Fibroblast of skin of scalp (primary cell): ENCODE measurements at regions not wholly inside any gene's neighbourhood (a gene's known extent, or its start where the extent isn't known, plus 50 kb on each side); places are given as distances from the start of the nearest gene placed in this dataset.
A peak's percentile ranks its signal among the peaks of the same experiment; 100 is the strongest.

Source experiments
- DNase-seq: peaks from one replicate; pipeline ENCODE4 v3.0.0-alpha.2; 2013

DNA sequence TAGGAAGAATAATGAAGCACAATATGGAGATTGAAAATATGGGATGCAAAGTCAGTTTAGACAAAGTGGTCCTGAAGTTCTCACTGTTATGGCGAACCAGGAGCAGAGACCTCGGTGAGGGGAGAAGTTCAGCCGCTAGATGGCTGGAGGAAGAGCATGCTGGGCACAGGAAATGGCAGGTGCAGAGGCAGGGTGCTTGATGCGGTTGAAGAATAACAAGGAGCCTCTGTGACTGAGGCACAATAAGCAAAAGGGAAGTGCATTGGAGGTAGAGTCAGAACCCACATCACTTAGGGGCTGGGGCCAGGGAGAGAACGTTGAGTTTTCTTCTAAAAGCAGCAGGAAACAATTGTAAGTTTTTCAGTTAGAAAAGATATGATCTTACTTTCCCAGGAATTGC is 1725.2 kb downstream of the EFNB2 start:
- DNase-seq = no peak

DNA sequence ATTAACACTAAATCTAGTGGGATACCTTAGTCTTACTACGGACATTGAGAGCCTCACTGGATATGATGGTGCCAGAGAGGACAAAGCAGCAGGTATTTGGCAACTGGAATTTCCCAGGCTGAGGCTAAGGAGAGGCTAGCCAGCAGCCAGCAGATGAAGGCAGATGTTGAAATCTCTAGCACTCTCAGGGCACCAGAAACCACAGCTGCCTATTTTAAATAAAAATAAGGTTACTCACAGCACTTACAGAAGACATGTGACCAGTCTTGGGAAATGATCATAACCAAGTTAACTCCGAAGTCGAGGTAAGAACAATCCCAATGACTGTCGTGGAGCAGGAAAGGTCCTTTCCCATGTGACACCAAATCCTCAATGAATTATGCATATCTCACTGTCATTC is 1726.0 kb downstream of the EFNB2 start:
- peak; percentile 1 for DNase-seq

DNA sequence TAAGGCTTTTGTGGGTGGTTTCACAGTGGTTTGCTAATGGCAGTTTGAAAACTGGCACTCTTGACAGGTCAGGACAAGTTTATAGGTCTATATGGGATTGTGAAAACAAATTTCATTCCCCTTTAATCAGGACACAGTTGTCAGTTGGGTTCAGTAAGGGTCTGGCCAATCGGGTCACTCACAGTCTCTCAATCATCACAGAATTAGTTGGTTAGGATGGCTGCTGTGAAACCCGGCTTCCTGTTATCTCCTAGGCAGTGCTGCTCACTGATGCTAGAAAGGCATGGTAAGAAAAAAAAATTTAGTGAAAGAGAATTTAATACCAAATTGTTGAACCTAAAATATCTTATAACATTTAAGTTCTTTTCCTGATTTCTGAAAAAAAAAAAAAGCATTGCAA is 1730.1 kb downstream of the EFNB2 start:
- DNase-seq = no peak

DNA sequence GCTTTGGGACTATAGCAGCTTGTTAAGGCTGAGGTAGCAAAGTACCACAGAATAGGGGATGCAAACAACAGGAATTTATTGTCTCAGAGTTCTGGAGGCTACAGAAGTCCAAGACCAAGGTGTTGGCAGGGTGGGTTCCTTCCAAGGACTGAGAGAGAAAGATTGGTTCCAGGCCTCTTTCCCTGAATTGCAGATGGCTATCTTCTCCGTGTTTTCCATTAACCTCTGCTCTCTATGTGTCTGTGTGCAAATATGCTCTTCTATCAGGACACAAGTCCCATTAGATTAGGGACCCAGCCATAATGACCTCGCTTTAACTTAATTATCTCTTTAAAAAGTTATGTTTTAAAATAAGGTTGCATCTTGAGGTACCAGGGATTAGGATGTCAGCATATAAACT is 1732.9 kb upstream of the SLC10A2 start:
- no peak for DNase-seq

DNA sequence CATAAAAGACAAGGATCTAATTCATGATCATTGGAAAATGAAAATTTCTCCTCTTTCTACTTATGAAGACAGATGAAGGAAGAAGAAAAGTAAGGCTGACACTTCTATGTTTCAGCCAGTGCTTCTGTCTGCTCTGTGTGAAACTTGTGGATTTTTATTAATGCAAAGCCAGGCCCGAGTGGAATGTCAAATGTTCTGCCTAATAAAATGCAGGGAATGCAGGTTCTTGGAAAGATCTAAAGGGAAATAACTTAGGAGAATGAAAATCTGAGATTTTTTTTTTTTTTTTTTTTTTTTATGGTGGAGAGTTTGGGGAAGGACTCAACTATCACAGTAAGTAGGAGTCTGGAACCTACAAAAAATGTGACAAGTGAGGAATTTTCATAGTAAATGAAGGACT is 1732.3 kb upstream of the SLC10A2 start:
- DNase-seq = no peak

DNA sequence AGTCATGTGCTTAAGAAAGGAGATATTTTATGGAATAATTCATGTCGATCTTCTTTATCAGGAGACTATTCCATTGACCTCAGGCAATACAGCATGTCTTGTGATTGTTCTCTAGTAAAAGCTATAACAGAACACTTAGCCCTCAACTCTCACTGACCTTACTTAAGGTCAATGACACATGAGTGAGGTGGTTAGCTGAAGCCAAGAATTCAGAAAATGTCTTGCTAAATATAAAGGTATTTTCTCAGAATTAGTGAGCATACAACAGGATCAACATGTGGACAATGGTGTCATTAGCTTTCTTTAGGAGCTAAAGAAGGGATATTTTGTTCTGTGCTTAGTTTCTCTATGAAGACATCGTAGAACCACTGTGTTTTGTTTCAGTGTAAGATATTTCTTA is 1730.4 kb upstream of the SLC10A2 start:
- no peak for DNase-seq

DNA sequence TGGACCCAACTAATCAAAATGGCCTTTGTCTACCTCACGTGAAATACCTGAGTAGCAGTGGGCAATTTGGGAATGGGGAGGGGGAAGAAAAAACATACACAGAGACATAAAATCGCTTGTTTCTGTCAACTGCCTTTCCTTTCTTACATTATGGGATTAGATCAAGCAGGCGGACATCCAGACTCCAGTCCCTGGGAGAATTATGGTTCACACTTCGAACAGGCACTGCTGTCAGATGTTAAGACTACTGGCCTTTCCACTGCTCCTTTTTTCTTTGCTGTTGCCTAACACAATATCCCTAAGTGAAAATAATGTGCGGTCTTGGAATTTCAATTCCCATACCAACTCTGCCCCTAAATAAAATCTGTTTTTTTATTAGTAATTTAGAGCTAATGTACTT is 1719.7 kb upstream of the SLC10A2 start:
- no peak for DNase-seq

DNA sequence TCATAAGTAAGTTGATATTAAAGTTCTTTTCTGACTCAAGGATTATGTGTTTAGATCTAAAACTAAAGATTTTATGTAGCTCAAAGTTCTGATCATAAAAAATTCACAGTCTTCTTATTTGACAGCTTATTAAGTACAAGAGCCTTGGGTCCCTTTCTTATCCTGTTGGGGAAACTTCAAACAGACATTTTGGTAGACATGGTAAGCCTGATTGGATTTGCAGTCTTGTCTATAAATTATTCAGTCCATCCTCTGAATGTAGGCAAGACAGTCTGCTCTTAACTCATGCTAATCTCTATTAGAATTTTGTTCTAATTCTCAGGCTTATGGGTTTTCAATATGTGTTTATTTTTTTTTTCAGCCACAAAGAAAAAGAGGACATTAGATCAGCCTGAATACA is 1718.7 kb upstream of the SLC10A2 start:
- no peak for DNase-seq

DNA sequence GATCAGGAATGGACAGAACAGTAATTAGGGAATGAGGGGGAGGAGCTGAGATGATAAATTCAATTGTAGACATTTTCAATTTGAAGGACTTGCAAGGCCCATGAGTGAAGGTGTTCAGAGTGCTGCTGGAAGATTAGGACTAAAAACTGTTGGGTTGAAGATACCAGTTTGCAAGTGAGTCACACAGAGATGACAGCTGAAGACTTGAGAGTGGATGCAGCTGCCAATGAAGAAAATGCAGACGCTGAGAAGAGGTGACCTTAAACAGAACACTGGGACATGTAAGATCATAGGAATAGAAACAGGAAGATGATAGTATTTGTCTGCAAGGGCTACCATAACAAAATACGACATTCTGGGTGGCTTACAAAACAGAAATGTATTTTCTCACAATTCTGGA is 1716.5 kb upstream of the SLC10A2 start:
- DNase-seq = no peak

DNA sequence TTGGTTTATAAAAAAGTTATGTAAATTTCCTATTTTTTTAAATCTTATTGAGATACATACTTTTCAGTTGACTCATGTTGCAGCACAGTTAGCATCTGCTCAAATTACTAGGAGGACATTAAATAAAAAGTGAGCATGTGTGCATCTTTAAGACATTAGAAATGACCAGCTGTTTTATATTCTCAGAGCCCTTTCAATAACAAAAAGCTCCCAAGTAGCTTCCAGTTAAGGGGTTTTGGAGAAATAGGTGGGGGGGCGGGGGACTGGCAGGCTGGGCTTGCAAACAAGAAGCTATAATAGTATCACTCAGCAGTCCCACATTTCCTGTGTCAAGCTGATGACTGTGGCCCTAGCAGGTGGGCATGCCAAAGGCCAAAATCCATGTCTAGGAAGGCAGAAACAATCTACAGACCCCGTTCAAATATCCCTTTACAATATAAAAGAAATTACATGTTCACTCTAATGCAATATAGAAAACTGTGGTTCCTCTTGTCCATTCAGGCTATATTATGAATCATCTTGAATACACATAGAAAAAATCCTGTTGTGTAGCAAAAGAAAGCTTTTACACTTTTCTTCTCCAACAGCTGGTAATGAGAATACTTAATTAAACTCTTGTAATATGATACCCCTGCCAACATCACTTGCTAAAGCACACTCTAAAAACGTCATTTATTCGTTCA is 1713.2 kb upstream of the SLC10A2 start:
- DNase-seq = peak; percentile 69

DNA sequence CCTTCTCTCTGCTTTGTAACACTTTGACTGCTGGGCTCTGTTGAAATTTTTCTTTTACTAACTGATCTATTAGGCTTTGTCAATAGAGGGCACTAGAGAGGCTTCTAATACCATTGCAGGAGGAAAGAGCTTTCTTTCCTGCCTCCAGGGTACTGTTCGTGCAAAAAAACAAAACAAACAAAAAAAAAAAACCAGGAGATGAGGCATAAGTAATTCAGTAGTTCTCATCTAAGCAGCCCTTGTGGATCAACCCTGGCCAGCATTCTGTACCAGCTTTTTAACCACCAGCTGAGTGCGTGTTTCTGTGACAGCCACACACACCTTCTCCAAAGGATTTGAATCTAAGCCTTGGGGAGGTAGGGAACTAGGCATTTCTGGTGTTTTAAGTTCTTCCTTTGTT is 1707.6 kb upstream of the SLC10A2 start:
- peak; percentile 72 for DNase-seq

DNA sequence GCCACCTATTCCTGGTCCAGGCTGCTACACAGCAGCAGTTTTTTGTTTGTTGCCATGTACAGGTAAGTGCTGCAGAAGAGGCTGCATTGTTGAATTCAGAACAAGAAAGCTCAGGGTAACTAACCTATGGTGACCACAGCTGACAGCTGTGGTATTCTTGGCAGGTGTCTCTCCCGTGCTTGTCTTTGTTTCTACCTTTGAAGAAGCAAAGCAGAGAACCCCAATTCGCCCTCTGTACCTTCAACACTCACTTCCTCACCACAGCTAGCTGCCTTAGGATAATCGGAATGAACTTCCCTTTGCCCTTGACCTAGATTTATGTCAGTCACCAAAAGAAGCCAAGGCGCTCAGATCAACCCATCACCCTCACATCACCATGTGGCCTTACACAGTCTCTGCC is 1703.3 kb upstream of the SLC10A2 start:
- no peak for DNase-seq

DNA sequence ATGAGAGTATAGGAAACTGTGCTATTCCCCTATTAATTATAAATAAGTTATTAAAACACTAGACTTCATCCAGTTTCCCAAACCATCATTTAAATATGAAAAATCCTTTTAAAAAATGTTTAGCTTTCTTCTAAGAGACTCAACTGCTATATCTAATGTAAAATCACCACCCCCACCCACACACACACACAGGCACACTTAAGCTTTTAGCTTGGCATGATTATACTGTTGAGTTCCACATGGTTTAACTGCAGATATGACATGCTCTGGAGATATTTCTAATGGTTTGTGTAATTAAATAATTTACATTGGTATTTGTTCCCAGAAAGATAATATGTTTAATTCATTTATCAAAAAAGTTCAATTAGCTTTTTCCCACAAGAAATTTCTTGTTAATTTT is 1700.1 kb upstream of the SLC10A2 start:
- DNase-seq = no peak

DNA sequence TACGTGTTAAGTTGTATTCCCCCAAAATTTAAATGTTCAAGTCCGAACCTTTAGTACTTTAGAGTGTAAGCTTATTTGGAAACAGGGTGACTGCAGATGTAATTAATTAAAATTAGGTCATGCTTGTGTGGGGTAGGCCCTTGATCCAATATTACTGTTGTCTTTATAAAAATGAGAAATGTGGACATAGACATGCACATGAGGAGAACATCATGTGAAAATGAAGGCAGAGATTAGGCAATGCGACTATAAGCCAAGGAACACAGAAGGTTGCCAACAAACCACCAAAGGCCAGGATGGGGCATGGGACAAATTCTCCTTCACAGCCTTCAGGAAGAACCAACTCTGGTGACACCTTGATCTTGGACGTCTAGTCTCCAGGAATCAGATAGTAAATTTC is 1698.4 kb upstream of the SLC10A2 start:
- DNase-seq = no peak

DNA sequence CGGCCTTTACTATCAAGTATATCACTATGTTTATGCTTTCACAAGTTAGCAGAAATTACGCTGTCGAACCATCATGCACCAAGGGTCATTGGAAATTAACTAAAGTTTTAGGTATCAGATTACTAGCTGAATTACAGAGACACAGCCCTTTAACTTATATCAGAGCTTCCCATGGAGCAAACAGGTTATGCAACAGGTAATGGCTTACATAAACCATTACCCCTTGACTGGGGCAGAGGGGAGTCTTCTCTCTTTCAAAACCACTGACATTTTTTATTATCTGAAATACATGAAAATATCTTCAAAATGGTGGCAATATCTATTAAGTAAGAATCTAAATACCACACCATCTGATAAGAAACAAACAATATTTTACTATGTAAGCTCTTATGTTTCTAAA is 1692.9 kb upstream of the SLC10A2 start:
- DNase-seq = no peak

DNA sequence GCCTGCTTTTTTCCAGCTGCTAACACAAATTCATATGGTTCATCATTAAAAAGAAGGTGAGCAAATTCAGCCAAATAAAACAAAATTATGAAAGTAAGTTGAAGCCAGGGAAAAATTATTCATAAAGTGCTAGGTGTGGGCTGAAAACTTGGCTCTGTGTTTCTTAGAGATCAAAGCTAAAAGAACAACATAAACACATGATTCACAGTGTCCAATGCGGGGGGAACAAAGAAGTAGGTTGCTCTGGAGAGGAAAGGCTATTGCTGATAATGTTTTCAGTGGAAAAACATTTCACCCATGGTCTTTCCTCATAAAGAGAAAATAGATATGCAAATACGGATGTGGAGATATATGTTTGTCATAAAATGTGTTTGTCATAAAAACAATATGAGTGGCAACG is 1691.5 kb upstream of the SLC10A2 start:
- no peak for DNase-seq

DNA sequence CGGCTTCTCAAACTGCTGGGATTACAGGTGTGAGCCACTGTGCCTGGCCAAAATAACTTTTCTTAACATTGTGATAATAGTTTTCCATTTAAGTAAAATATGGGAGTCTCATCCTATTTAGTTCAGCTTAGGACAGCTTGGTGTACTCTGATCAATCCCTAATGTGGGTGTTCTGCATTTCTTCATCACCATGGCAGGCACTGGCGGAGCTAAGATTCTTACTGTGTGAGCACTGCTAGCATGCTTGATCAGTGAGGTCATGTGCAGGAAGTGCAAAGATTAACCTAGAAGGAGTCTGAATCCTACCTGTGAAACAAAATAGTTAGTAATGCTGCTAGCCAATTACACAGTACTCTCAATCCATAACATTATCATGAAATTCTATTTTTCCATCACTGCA is 1684.2 kb upstream of the SLC10A2 start:
- DNase-seq = no peak

DNA sequence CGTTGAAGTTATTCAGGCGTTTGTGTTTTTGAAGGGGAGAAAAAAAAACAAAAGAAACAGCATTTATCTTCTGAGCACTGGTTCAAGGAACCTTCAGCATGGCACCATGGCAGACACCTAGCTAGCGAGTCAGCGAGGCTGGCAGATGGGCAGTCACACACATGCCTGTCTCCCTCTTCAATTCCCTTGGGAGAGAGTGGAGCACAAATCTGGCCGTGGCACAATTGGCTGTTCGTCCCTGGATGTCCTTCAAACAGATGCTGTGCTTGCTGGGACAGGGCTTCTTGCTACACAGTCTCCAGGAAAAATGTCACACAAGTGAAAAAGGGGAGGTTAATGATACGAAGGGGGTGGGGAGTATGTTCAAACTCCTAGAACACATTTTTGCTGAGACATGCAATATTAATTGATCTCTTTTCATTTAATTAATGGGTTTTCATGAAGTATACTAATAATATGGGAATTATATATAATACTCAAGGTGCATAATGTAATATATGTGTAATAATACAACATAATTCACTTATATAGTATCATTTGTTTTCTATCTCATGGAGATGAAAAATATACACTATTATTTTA is 1674.5 kb upstream of the SLC10A2 start:
- no peak for DNase-seq

DNA sequence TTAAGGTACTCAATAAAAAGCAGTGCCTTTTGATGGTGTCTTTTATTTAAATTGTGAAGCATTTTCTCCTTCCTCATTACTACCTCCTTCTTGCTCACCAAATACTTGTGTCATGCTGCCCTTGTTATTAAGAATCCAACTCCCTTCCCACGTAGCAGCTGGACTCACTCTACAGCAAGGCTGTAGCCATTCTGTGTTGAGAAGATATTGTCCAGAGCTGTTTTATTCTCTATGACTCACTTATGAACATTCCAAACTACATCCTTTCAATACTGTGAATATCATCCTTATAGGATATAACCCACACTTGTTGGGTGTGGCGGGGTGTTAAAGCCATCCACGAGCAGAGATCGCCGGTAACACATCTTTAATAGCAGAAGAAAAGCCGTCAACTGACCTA is 1671.5 kb upstream of the SLC10A2 start:
- peak; percentile 5 for DNase-seq

DNA sequence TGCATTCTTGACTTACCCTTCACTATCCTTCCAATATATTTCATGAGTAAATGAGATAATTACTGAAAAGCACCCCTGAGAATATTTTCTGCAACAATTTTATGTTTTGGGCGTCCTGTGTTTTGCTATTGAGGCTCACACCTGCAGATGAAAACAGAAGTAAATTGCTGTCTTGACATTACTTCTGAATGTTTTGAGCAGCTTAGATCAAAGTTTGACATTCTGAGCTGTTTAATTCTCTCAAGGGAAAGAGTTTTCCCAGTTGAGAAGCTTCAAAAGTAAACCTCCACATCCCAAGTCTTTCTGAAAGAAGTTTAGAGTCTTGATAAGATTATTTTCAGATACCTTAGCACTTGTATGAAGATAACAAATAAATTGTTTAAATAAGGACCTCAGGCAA is 1667.2 kb upstream of the SLC10A2 start:
- DNase-seq = no peak

DNA sequence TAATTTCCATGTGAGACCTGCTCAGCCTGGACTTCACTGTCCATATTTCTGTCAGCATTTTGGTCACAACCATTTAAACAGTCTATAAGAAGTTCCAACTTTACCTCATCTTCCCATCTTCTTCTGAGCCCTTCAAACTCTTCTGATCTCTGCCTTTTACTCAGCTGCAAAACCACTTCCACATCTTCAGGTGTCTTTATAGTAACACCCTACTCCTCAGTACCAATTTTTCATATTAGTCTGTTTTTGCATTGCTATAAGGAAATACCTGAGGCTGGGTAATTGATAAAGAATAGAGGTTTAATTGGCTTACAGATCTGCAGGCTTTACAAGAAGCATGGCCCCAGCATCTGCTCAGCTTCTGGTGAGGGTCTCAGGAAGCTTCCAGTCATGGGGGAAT is 1648.9 kb upstream of the SLC10A2 start:
- no peak for DNase-seq

DNA sequence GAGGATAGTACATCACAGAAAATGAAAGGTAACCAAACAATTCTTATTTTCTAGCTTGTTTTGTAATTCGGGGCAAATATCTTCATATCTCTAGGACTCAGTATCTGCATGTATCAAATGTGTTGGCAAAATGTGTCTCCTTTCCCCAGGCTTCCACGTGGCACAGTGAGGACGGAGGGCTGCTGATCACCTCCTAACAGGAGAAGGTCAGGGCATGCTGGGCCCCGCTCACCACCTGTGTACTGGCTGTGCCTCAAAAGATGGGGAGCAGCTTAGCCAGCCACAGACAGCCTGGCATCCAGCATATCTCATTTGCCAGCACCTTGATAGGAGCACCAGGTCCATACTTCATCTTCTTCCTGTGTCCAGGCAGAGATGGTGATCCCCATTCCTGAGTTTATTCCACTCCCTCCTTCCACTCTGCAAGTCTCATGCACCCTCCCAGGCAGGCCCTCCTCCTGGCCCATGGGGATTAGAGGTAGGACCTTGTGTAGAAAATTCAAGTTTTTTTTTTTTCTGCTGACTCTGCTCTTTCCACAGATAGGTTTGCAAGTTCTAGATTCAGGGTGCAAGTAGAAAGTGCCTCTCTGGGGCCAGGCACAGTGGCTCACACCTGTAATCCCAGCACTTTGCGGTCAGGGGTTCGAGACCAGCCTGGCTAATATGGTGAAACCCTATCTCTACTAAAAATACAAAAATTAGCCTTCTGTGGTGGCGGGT is 1639.0 kb upstream of the SLC10A2 start:
- DNase-seq = no peak

DNA sequence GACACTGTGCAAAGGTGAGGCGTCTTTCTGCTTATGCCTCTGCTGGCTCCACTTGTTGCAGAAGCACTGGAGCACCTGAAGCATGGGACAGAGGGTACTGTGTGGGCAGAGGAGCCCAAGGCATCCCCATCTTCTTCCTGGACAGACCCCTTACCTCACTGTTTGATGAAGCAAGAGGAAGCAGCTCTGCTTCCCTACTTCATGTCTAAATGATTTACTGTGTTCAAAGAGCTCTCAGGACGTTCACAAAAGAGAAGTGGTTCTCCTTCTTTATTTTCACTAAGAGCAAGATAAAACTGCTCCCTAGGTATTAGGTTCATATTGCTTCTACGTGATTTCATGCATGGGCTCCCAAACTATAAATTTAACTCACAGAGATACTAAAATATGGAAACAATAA is 1635.4 kb upstream of the SLC10A2 start:
- DNase-seq = no peak

DNA sequence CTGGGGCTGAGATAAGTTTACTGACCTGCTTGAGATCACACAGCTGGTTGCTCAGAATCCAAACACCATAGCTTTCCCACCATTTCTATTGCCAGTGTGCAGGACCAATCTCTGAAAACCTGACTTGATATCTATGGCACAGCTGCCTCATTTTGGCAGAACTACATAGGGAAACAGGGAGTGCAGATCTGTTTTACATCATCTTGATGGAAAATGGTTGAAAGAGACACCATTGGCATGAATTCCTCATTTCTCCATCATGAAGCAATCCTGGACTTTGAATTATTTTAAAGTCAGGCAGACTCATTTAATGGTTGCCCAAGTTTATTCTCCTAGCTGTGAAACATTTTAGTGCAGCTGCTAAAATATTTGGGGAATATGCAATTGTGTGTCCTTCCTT is 1628.2 kb upstream of the SLC10A2 start:
- no peak for DNase-seq
